ENCODE measurements at regions not wholly inside any gene's neighbourhood (a gene's known extent, or its start where the extent isn't known, plus 50 kb on each side); places are given as distances from the start of the nearest gene placed in this dataset.
"Not testable (repeated sequence)": the region's sequence is repeated elsewhere in the genome, so short reads cannot be mapped to it uniquely, and the experiment has no call there.

DNA sequence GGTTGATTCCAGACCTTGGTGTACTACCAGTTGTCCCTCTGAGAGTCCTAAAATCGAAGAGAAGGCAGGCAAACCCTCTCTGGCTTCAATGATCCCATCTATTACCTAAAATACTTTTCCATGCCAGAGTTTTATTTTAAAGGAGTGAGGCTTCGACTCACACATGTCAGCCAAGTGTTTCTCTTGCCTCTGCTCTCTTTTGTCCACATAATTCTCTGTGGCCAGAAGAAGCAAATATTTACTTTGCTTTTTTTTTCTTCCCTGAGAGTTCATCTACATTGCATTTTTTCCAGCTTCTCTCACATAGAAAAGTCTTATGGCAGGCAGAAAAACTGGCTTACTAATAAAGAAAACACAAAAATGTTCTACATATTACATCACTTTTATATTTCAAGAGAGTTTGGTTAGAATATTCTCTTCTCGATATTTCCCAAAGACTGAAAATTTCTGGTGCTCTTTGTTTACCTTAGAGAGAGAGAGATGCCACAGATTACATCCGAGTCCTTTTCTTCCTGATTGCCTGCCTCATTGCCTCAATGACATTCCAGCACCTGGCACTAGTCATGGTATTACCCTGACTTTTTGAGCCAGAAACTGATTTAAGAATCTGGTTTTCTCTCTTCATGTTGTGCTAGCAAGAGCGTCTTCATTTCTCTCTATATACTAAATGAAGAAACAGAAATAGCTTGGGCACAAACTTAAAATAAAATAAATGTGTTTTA is 170.3 kb upstream of the FAM174A start:
- H3K27me3 ChIP-seq (ENCODE audit: insufficient read depth, low read depth, severe bottlenecking); H3K36me3 ChIP-seq; H3K9me3 ChIP-seq (ENCODE audit: severe bottlenecking); H3K4me3 ChIP-seq (ENCODE audit: low read depth, low read length); DNase-seq; H3K27ac ChIP-seq: not testable (repeated sequence)

DNA sequence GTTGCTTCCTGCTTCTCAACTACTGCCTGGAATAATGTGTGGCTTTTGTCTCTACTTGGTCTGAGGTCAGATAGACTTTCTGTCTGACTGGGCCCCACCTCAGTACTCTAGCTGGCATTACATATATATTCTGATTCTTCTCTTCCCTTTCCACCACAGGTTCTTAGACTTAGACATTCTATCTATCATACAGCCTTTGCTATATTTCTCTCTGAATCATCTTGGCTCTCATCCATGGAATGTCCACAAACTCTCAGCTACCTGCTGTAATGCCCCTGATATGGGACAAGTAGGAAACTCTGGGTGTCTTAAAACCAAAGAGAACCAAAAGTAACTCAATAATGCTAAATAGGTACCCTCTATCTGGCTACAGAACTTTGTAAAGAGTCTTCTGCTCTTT is 170.8 kb upstream of the FAM174A start:
- H3K9me3 ChIP-seq (ENCODE audit: severe bottlenecking); H3K27me3 ChIP-seq (ENCODE audit: insufficient read depth, low read depth, severe bottlenecking); DNase-seq; H3K4me3 ChIP-seq (ENCODE audit: low read depth, low read length); H3K27ac ChIP-seq; H3K36me3 ChIP-seq: not testable (repeated sequence)

DNA sequence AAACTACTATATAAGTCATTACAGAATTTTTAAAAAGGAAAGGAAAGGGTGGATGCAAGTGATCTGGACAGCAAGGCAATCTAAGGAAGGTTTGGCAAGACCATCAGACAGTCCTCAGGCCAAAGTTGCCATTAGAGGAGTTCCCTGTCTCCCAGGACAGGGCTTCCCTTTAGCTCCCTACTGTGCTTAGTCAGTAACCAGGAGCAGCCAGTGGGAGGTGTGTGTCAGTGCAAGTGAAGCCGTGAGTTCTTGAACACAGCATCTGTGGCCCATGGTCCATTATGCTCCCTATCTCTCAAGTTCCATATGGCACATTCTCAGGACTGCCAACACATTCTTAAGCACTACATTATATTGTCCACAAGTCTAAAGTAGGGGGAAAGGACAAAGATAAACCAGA is 175.2 kb upstream of the FAM174A start:
- H3K36me3 ChIP-seq = not testable (repeated sequence)

DNA sequence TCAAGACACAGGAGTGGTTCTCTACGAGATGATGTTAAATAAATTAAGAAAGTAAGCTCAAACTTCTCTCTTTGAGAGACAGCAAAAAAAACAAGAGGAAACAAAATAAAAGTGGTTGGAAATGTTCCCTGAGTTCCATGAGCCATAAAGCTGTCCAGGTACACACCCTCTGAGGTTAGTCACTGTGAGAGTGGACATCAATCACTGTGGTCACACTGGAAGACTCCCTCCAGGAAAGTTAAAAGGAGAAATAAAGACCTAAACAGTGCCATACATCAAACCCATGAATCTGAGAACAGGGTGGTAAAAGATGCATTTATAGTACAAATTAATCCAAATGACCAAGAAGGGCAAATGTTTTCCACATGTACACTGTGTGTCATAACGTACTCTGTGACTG is 188.9 kb upstream of the FAM174A start:
- not testable (repeated sequence) for H3K36me3 ChIP-seq; H3K27me3 ChIP-seq (ENCODE audit: insufficient read depth, low read depth, severe bottlenecking); H3K27ac ChIP-seq; H3K4me3 ChIP-seq (ENCODE audit: low read depth, low read length); H3K9me3 ChIP-seq (ENCODE audit: severe bottlenecking); DNase-seq

More for the DNA sequence above, 175.2 kb upstream of the FAM174A start:
- H3K27ac ChIP-seq; H3K9me3 ChIP-seq (ENCODE audit: severe bottlenecking); DNase-seq; H3K4me3 ChIP-seq (ENCODE audit: low read depth, low read length); H3K27me3 ChIP-seq (ENCODE audit: insufficient read depth, low read depth, severe bottlenecking): not testable (repeated sequence)

DNA sequence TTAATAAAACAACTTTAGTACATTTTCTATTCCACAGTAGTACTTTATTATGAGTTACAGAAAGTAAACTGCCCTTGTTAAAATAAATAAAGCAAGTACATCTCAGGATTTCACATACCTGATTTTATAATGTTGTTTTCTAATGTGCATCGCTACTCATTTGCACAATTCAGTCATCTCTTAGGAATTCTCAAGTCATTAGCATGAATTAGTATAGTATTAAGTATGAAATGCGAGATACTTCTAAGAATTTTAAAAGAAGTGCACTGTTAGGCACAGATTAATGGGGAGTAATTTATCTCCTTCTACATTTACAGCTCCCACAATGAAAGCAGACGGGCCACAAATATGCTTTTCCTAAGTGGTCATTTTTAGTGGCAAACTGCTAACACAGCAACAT is 193.7 kb upstream of the FAM174A start:
- not testable (repeated sequence) for DNase-seq; H3K9me3 ChIP-seq (ENCODE audit: severe bottlenecking); H3K36me3 ChIP-seq; H3K27me3 ChIP-seq (ENCODE audit: insufficient read depth, low read depth, severe bottlenecking); H3K4me3 ChIP-seq (ENCODE audit: low read depth, low read length); H3K27ac ChIP-seq

DNA sequence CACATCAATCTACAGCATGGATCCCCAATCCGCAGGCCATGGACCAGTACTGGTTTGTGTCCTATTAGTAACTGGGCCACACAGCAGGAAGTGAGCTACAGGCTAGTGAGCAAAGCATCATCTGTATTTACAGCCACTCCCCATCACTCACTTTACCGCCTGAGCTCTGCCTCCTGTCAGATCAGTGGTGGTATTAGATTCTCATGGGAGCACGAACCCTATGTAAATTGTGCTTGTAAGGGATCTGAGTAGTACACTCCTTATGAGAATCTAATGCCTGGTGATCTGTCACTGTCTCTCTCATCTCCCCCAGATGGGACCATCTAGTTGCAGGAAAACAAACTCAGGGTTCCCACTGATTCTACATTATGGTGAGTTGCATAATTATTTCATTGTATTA is 212.7 kb upstream of the FAM174A start:
- DNase-seq = peak; percentile 4
- Histone ChIP-seq H3K36me3 (no peaks in the 10 kb centered on the region), H3K4me3 (ENCODE audit: low read depth, low read length) (no peak overlapping the region), H3K9me3 (ENCODE audit: severe bottlenecking) (no peaks in the 10 kb centered on the region), H3K27me3 (ENCODE audit: insufficient read depth, low read depth, severe bottlenecking) (no peaks in the 10 kb centered on the region), H3K27ac (no peak overlapping the region)
- TF ChIP-seq, protein P1, sequence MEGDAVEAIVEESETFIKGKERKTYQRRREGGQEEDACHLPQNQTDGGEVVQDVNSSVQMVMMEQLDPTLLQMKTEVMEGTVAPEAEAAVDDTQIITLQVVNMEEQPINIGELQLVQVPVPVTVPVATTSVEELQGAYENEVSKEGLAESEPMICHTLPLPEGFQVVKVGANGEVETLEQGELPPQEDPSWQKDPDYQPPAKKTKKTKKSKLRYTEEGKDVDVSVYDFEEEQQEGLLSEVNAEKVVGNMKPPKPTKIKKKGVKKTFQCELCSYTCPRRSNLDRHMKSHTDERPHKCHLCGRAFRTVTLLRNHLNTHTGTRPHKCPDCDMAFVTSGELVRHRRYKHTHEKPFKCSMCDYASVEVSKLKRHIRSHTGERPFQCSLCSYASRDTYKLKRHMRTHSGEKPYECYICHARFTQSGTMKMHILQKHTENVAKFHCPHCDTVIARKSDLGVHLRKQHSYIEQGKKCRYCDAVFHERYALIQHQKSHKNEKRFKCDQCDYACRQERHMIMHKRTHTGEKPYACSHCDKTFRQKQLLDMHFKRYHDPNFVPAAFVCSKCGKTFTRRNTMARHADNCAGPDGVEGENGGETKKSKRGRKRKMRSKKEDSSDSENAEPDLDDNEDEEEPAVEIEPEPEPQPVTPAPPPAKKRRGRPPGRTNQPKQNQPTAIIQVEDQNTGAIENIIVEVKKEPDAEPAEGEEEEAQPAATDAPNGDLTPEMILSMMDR (IDR thresholded peaks at IDR 0.05; ENCODE audit: low read depth, low read length) = no peak

DNA sequence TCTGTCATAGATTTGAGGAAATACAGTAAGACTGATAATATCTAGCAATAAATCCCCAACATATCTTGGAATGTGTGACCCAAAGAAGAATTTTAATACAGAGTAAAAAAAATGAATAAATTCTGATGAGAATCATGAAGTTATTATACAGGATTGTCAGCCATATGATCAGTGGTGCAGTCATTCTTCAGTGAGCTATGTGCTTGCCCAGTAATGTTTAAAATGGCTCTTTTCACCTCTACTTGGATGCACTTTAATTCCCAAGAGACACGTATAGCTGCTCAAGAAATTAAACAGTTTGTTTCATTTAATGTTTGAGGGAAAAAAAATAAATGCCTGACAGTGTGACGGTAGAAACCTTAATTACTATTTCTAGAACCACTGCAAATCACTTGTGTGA is 215.3 kb upstream of the FAM174A start:
- DNase-seq = no peak
- H3K36me3 ChIP-seq = no peaks in the 10 kb centered on the region
- H3K27me3 ChIP-seq (ENCODE audit: insufficient read depth, low read depth, severe bottlenecking) = no peaks in the 10 kb centered on the region
- no peak overlapping the region for H3K27ac ChIP-seq
- H3K4me3 ChIP-seq (ENCODE audit: low read depth, low read length) = no peak overlapping the region
- H3K9me3 ChIP-seq (ENCODE audit: severe bottlenecking) = no peaks in the 10 kb centered on the region
- TF ChIP-seq, protein P1 (IDR thresholded peaks at IDR 0.05; ENCODE audit: low read depth, low read length) = no peak

DNA sequence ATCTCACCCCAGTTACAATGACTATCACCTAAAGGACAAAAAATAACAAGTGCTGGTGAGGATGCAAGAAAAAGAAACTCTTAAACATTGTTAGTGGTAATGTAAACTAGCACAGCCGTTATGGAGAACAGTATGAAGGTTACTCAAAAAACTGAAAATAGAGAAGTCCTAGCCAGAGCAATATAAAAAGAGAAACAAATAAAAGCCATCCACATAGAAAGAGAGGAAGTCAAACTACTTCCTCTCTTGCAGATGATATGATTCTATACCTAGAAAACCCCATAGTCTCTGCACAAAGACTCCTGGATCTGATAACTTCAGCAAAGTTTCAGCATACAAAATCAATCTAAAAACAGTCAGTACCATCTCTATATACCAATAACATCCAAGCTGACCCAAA is 221.5 kb upstream of the FAM174A start:
- Histone ChIP-seq H3K27ac (no peak overlapping the region), H3K27me3 (ENCODE audit: insufficient read depth, low read depth, severe bottlenecking) (no peaks in the 10 kb centered on the region), H3K36me3 (no peaks in the 10 kb centered on the region), H3K4me3 (ENCODE audit: low read depth, low read length) (no peak overlapping the region), H3K9me3 (ENCODE audit: severe bottlenecking) (no peaks in the 10 kb centered on the region)
- no peak for DNase-seq
- TF ChIP-seq, protein P1 (IDR thresholded peaks at IDR 0.05; ENCODE audit: low read depth, low read length) = no peak

Measured in WERI-Rb-1 (cell line).